HG03097 (cell line): ENCODE measurements at regions not wholly inside any gene's neighbourhood (a gene's known extent, or its start where the extent isn't known, plus 50 kb on each side); places are given as distances from the start of the nearest gene placed in this dataset.
"Not testable (repeated sequence)": the region's sequence is repeated elsewhere in the genome, so short reads cannot be mapped to it uniquely, and the experiment has no call there.

Experiments
- ATAC-seq: cut with Tn5 transposase; IDR thresholded peaks from one replicate; pipeline ENCODE4 v1.9.1; 2021; ENCODE audit not compliant: unreplicated experiment, low FRiP score

- ATAC-seq, result no peak
Measured at GRCh38 chr17:71099003-71099714, 929.8 kb downstream of the KCNJ2 start.

GRCh38 chr17:71102777-71103176 lies 933.4 kb downstream of the KCNJ2 start:
- ATAC-seq, result no peak

GRCh38 chr17:71104225-71104624 lies 934.9 kb downstream of the KCNJ2 start:
- ATAC-seq, result no peak

GRCh38 chr17:71106056-71106455 lies 936.7 kb downstream of the KCNJ2 start:
- not testable (repeated sequence) for ATAC-seq

- no peak for ATAC-seq
Measured at GRCh38 chr17:71107136-71107535, 937.8 kb downstream of the KCNJ2 start.

GRCh38 chr17:71109697-71110096 lies 940.4 kb downstream of the KCNJ2 start:
- no peak for ATAC-seq

GRCh38 chr17:71110326-71110725 lies 941.0 kb downstream of the KCNJ2 start:
- ATAC-seq, result no peak

GRCh38 chr17:71111460-71111859 lies 942.1 kb downstream of the KCNJ2 start:
- no peak for ATAC-seq

- ATAC-seq, result no peak
Measured at GRCh38 chr17:71111934-71112333, 942.6 kb downstream of the KCNJ2 start.

- no peak for ATAC-seq
Measured at GRCh38 chr17:71113347-71113746, 944.0 kb downstream of the KCNJ2 start.

- ATAC-seq, result no peak
Measured at GRCh38 chr17:71114911-71115668, 945.8 kb downstream of the KCNJ2 start.

- ATAC-seq, result no peak
Measured at GRCh38 chr17:71115669-71115972, 946.3 kb downstream of the KCNJ2 start.

GRCh38 chr17:71117466-71117865 lies 948.1 kb downstream of the KCNJ2 start:
- ATAC-seq, result no peak

GRCh38 chr17:71118039-71118438 lies 948.7 kb downstream of the KCNJ2 start:
- ATAC-seq, result no peak

- ATAC-seq, result no peak
Measured at GRCh38 chr17:71127416-71127815, 958.1 kb downstream of the KCNJ2 start.

- no peak for ATAC-seq
Measured at GRCh38 chr17:71142333-71142732, 973.0 kb downstream of the KCNJ2 start.

GRCh38 chr17:71145486-71145885 lies 975.3 kb upstream of the SOX9 start:
- ATAC-seq, result no peak

- ATAC-seq, result no peak
Measured at GRCh38 chr17:71147906-71148305, 972.9 kb upstream of the SOX9 start.

GRCh38 chr17:71149607-71150006 lies 971.2 kb upstream of the SOX9 start:
- no peak for ATAC-seq

GRCh38 chr17:71157297-71157696 lies 963.5 kb upstream of the SOX9 start:
- no peak for ATAC-seq

- ATAC-seq, result no peak
Measured at GRCh38 chr17:71158437-71158836, 962.4 kb upstream of the SOX9 start.

- no peak for ATAC-seq
Measured at GRCh38 chr17:71163121-71163812, 957.6 kb upstream of the SOX9 start.
